ENCODE measurements at regions not wholly inside any gene's neighbourhood (a gene's known extent, or its start where the extent isn't known, plus 50 kb on each side); places are given as distances from the start of the nearest gene placed in this dataset.

DNA sequence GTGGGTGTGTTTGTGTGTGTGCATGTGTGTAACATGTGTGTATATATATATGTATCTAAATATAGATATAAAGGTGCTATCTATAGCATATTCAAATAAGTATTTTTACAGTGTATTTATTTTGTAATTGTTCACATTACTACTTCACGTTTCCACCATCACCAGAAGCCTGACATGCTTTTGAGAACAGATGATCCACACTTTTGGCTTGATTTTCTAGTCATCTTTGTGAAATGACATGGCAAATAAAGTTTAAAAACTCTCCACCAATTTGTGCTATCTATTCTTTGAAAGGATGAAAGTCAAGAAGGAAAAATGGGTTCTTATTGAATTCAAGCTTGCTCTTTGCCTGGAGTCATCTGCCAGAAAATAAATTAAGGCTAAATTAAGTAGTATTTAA lies 294.0 kb upstream of the AKR1E2 start:
- H3K9me2 ChIP-seq (replicated peaks; ENCODE audit: control insufficient read depth, low read length) = no peaks in the 10 kb centered on the region
- no peaks in the 10 kb centered on the region for H4K20me1 ChIP-seq (ENCODE audit: control insufficient read depth, insufficient read depth, low read depth, low read length)
- H3K4me3 ChIP-seq (ENCODE audit: low read length) = no peak overlapping the region
- no peaks in the 10 kb centered on the region for H3K9me3 ChIP-seq (ENCODE audit: control insufficient read depth, insufficient read depth, low read length)
- TF ChIP-seq EZH2phosphoT487 (IDR thresholded peaks at IDR 0.05; ENCODE audit: borderline replicate concordance, low read length) = no peak
- TF ChIP-seq, protein P1, sequence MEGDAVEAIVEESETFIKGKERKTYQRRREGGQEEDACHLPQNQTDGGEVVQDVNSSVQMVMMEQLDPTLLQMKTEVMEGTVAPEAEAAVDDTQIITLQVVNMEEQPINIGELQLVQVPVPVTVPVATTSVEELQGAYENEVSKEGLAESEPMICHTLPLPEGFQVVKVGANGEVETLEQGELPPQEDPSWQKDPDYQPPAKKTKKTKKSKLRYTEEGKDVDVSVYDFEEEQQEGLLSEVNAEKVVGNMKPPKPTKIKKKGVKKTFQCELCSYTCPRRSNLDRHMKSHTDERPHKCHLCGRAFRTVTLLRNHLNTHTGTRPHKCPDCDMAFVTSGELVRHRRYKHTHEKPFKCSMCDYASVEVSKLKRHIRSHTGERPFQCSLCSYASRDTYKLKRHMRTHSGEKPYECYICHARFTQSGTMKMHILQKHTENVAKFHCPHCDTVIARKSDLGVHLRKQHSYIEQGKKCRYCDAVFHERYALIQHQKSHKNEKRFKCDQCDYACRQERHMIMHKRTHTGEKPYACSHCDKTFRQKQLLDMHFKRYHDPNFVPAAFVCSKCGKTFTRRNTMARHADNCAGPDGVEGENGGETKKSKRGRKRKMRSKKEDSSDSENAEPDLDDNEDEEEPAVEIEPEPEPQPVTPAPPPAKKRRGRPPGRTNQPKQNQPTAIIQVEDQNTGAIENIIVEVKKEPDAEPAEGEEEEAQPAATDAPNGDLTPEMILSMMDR (IDR thresholded peaks at IDR 0.05; ENCODE audit: low read depth, low read length, poor library complexity, severe bottlenecking) = no peak
- H3K27ac ChIP-seq (ENCODE audit: low read depth, low read length) = no peak overlapping the region
- H3K79me2 ChIP-seq (ENCODE audit: control insufficient read depth, low read length) = no peaks in the 10 kb centered on the region
- no peaks in the 10 kb centered on the region for H3K27me3 ChIP-seq (ENCODE audit: control insufficient read depth, low read length)
- H3K36me3 ChIP-seq (ENCODE audit: control insufficient read depth, low read length) = no peaks in the 10 kb centered on the region
- no peaks in the 10 kb centered on the region for H3K4me1 ChIP-seq (ENCODE audit: control insufficient read depth, low read length)
- H3K4me2 ChIP-seq (ENCODE audit: low read length) = no peak overlapping the region
- H3F3A ChIP-seq (ENCODE audit: control insufficient read depth, insufficient read depth) = no peaks in the 10 kb centered on the region

DNA sequence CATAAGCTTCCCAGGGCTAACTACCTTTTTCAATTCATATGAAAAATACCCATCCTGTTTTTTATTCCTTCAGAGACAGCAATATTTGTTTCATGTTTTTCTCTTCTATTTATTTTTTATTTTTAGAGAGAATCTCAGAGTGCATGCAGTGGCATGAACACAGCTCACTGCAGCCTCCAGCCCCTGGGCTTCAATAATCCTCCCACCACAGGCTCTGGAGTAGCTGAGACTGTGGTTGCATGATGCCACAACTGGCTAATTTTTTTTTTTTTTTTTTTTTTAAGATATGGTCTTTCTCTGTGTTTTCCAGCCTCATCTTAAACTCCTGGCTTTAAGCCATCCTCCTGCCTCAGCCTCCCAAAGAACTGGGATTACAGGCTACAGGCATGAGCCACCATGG lies 296.7 kb upstream of the AKR1E2 start:
- H3K27ac ChIP-seq (ENCODE audit: low read depth, low read length) = no peak overlapping the region
- TF ChIP-seq EZH2phosphoT487 (IDR thresholded peaks at IDR 0.05; ENCODE audit: borderline replicate concordance, low read length) = no peak
- TF ChIP-seq, protein P1 (IDR thresholded peaks at IDR 0.05; ENCODE audit: low read depth, low read length, poor library complexity, severe bottlenecking) = no peak
- no peak overlapping the region for H3K4me3 ChIP-seq (ENCODE audit: low read length)
- H4K20me1 ChIP-seq (ENCODE audit: control insufficient read depth, insufficient read depth, low read depth, low read length) = no peaks in the 10 kb centered on the region
- no peaks in the 10 kb centered on the region for H3K4me1 ChIP-seq (ENCODE audit: control insufficient read depth, low read length)
- no peaks in the 10 kb centered on the region for H3F3A ChIP-seq (ENCODE audit: control insufficient read depth, insufficient read depth)
- no peaks in the 10 kb centered on the region for H3K36me3 ChIP-seq (ENCODE audit: control insufficient read depth, low read length)
- H3K4me2 ChIP-seq (ENCODE audit: low read length) = no peak overlapping the region
- no peaks in the 10 kb centered on the region for H3K9me3 ChIP-seq (ENCODE audit: control insufficient read depth, insufficient read depth, low read length)
- H3K9me2 ChIP-seq (replicated peaks; ENCODE audit: control insufficient read depth, low read length) = no peaks in the 10 kb centered on the region
- no peaks in the 10 kb centered on the region for H3K79me2 ChIP-seq (ENCODE audit: control insufficient read depth, low read length)
- H3K27me3 ChIP-seq (ENCODE audit: control insufficient read depth, low read length) = no peaks in the 10 kb centered on the region

DNA sequence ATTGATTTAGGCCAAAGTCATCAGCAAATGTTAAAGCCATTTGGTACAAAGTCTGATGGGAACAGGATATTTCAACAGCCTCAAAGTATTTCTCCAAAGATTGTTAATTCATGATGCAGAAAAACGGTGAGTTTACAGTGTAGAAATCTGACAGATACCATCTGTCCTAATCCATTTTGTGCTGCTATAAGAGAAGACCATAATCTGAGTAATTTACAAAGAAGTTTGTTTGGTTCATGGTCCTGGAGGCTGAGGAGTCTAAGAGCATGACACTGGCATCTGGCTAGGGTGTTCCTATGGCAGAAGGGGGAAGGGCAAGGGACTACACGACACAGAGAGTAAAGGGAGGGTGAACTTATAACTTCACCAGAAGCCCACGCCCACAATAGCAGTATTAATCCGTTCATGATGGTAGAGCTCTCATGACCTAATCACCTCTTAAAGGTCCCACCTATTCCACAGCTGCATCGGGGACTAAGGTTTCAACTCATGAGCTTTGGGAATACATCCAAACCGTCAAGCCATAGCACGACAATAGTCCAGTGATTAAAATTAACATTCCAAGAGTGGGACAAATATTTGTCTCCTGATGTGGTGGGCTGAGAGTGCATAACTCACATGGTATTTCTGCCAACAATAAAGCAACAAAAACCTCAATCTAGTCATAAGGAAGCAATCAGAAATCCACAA lies 298.6 kb upstream of the AKR1E2 start:
- no peaks in the 10 kb centered on the region for H3K79me2 ChIP-seq (ENCODE audit: control insufficient read depth, low read length)
- H3K4me3 ChIP-seq (ENCODE audit: low read length) = no peak overlapping the region
- no peaks in the 10 kb centered on the region for H3K27me3 ChIP-seq (ENCODE audit: control insufficient read depth, low read length)
- H3K9me2 ChIP-seq (replicated peaks; ENCODE audit: control insufficient read depth, low read length) = no peaks in the 10 kb centered on the region
- TF ChIP-seq EZH2phosphoT487 (IDR thresholded peaks at IDR 0.05; ENCODE audit: borderline replicate concordance, low read length) = no peak
- TF ChIP-seq, protein P1 (IDR thresholded peaks at IDR 0.05; ENCODE audit: low read depth, low read length, poor library complexity, severe bottlenecking) = no peak
- H4K20me1 ChIP-seq (ENCODE audit: control insufficient read depth, insufficient read depth, low read depth, low read length) = no peaks in the 10 kb centered on the region
- H3K4me2 ChIP-seq (ENCODE audit: low read length) = no peak overlapping the region
- no peaks in the 10 kb centered on the region for H3K9me3 ChIP-seq (ENCODE audit: control insufficient read depth, insufficient read depth, low read length)
- no peaks in the 10 kb centered on the region for H3K36me3 ChIP-seq (ENCODE audit: control insufficient read depth, low read length)
- no peak overlapping the region for H3K27ac ChIP-seq (ENCODE audit: low read depth, low read length)
- H3F3A ChIP-seq (ENCODE audit: control insufficient read depth, insufficient read depth) = no peaks in the 10 kb centered on the region
- H3K4me1 ChIP-seq (ENCODE audit: control insufficient read depth, low read length) = no peaks in the 10 kb centered on the region
